Right lobe of liver (tissue), 6 donors: ENCODE measurements at regions not wholly inside any gene's neighbourhood (a gene's known extent, or its start where the extent isn't known, plus 50 kb on each side); places are given as distances from the start of the nearest gene placed in this dataset.

ENCODE experiments used
- ATAC-seq, 4 donors: fragments of 200-7000 bp; cut with Tn5 transposase; one replicate each; pipeline ENCODE4 v1.9.1; 2020; ENCODE audit warnings: mild to moderate bottlenecking in 4 of 4, moderate library complexity in 4 of 4
- DNase-seq, 3 donors: peaks; one replicate each; pipeline ENCODE4 v3.0.0-alpha.2; 2020
- H3K27ac ChIP-seq, 3 donors: fragments of 200-600 bp; one replicate each; pipeline ENCODE4 v1.8.0; 2022
- H3K27me3 ChIP-seq, 2 donors: fragments of 200-600 bp; one replicate each; pipeline ENCODE4 v1.8.0; 2022
- H3K36me3 ChIP-seq, 4 donors: fragments of 200-600 bp; sonication (generic) in 1 of 4; one replicate each; pipeline versions ENCODE4 v1.5.1 to v1.8.0; 2017 to 2022; ENCODE audit warnings: control low read depth in 1 of 4
- H3K4me1 ChIP-seq, 4 donors: fragments of 200-600 bp; sonication (generic) in 1 of 4; one replicate each; pipeline versions ENCODE4 v1.5.1 to v1.8.0; 2017 to 2022; ENCODE audit warnings: control low read depth in 1 of 4
- H3K4me3 ChIP-seq, 3 donors: fragments of 200-600 bp; one replicate each; pipeline ENCODE4 v1.8.0; 2022
- H3K9me3 ChIP-seq, 4 donors: fragments of 200-600 bp; sonication (generic) in 1 of 4; one replicate each; pipeline versions ENCODE4 v1.5.1 to v1.8.0; 2017 to 2022; ENCODE audit warnings: control low read depth in 1 of 4
- CTCF ChIP-seq, 4 donors: fragments of 200-600 bp in 3 of 4; fragments of 450-650 bp in 1 of 4; IDR thresholded peaks; one replicate each; pipeline versions ENCODE4 v1.5.1 to v1.8.0; 2016 to 2022; ENCODE audit warnings: antibody characterized with exemption in 4 of 4, mild to moderate bottlenecking in 2 of 4
- POLR2A ChIP-seq: fragments of 450-650 bp; IDR thresholded peaks from one replicate; pipeline ENCODE4 v1.6.1; 2017; ENCODE audit warnings: antibody characterized with exemption, mild to moderate bottlenecking
- WGBS: methylation state at CpG from one replicate; pipeline ENCODE4 v1.1.6; 2018; ENCODE audit warnings: low coverage, low lambda C conversion rate; ENCODE audit not compliant: insufficient coverage; ENCODE audit errors: missing lambda C conversion rate; 5-methylcytosine and 5-hydroxymethylcytosine counted together
- intact Hi-C, 2 donors: fragments of 100-400 bp; cut with DNase I; formaldehyde crosslinking; loops; one replicate each; pipeline versions ENCODE4 v1.11.2 to v1.14.1; 2022
- donor health status: DM: no; HTN: yes; CAD: no.
- donor health status: DM: no; HTN: no; CAD: no.
- donor health status: DM: no; HTN: no; CAD: no.
- donor health status: DM: no; HTN: yes; CAD: no.
- donor health status: DM: no; HTN: yes; CAD: no.

- Histone ChIP-seq H3K9me3 (no peaks in the 10 kb centered on the region), H3K4me3 (no peak overlapping the region), H3K36me3 (no peaks in the 10 kb centered on the region), H3K27me3 (no peaks in the 10 kb centered on the region), H3K27ac (no peak overlapping the region), H3K4me1 (no peaks in the 10 kb centered on the region)
- no peak for ATAC-seq
- DNase-seq = no peak
- intact Hi-C loops = no loop called here
- WGBS = no CpG with 5 or more reads among the region's 1 CpG
- no peak for TF ChIP-seq CTCF (IDR thresholded peaks at IDR 0.05)
- TF ChIP-seq POLR2A = no peak
Measured at GRCh38 chr4:138542191-138542776, 300.1 kb upstream of the SLC7A11 start.

- Histone ChIP-seq H3K36me3 (no peaks in the 10 kb centered on the region), H3K4me3 (no peak overlapping the region), H3K27me3 (no peaks in the 10 kb centered on the region), H3K4me1 (no peaks in the 10 kb centered on the region), H3K27ac (no peak overlapping the region), H3K9me3 (no peaks in the 10 kb centered on the region)
- DNase-seq (no peak), ATAC-seq (no peak)
- TF ChIP-seq POLR2A = no peak
- no peak for TF ChIP-seq CTCF (IDR thresholded peaks at IDR 0.05)
- intact Hi-C loops = no loop called here
- WGBS = 58% methylated on average over 4 of the region's 4 CpGs
Measured at GRCh38 chr4:138540056-138540800, 298.1 kb upstream of the SLC7A11 start.

- DNase-seq = no peak
- WGBS = 34% methylated on average over 2 of the region's 2 CpGs
- no peaks in the 10 kb centered on the region for H3K27me3 ChIP-seq
- no peaks in the 10 kb centered on the region for H3K9me3 ChIP-seq
- TF ChIP-seq POLR2A (no peak), CTCF (IDR thresholded peaks at IDR 0.05) (no peak)
- H3K4me1 ChIP-seq = no peaks in the 10 kb centered on the region
- intact Hi-C loops = no loop called here
- no peak overlapping the region for H3K4me3 ChIP-seq
- H3K27ac ChIP-seq = no peak overlapping the region
- H3K36me3 ChIP-seq = no peaks in the 10 kb centered on the region
- ATAC-seq = no peak
Measured at GRCh38 chr4:138538743-138539142, 296.6 kb upstream of the SLC7A11 start.

GRCh38 chr4:138537731-138538490, 295.8 kb upstream of the SLC7A11 start:
- WGBS = 29% methylated on average over 4 of the region's 4 CpGs
- Histone ChIP-seq H3K36me3 (no peaks in the 10 kb centered on the region), H3K27me3 (no peaks in the 10 kb centered on the region)

More at GRCh38 chr4:138537731-138538490, 295.8 kb upstream of the SLC7A11 start:
- DNase-seq = no peak
- TF ChIP-seq CTCF (IDR thresholded peaks at IDR 0.05) = no peak
- TF ChIP-seq POLR2A = no peak
- no peak overlapping the region for H3K27ac ChIP-seq
- intact Hi-C loops = no loop called here
- H3K4me3 ChIP-seq = no peak overlapping the region
- ATAC-seq = no peak
- H3K4me1 ChIP-seq = no peaks in the 10 kb centered on the region
- no peaks in the 10 kb centered on the region for H3K9me3 ChIP-seq
